ENCODE measurements at regions not wholly inside any gene's neighbourhood (a gene's known extent, or its start where the extent isn't known, plus 50 kb on each side); places are given as distances from the start of the nearest gene placed in this dataset.

GRCh38 chr1:29452463-29453230, 216.3 kb downstream of the PTPRU start:
- Mint-ChIP-seq H3K27ac (no peak overlapping the region), H3K9me3 (ENCODE audit: low read depth) (peaks cover 7% of the 10 kb centered on the region), H3K27me3 (no peaks in the 10 kb centered on the region), H3K4me1 (ENCODE audit: low read depth) (peaks cover 17% of the 10 kb centered on the region), H3K36me3 (ENCODE audit: insufficient read depth) (no peaks in the 10 kb centered on the region), H3K4me3 (ENCODE audit: low read depth) (no peak overlapping the region)
- DNase-seq (ENCODE audit: low spot score, unreplicated experiment) = no peak
- TF ChIP-seq, protein P1, sequence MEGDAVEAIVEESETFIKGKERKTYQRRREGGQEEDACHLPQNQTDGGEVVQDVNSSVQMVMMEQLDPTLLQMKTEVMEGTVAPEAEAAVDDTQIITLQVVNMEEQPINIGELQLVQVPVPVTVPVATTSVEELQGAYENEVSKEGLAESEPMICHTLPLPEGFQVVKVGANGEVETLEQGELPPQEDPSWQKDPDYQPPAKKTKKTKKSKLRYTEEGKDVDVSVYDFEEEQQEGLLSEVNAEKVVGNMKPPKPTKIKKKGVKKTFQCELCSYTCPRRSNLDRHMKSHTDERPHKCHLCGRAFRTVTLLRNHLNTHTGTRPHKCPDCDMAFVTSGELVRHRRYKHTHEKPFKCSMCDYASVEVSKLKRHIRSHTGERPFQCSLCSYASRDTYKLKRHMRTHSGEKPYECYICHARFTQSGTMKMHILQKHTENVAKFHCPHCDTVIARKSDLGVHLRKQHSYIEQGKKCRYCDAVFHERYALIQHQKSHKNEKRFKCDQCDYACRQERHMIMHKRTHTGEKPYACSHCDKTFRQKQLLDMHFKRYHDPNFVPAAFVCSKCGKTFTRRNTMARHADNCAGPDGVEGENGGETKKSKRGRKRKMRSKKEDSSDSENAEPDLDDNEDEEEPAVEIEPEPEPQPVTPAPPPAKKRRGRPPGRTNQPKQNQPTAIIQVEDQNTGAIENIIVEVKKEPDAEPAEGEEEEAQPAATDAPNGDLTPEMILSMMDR (IDR thresholded peaks at IDR 0.05; ENCODE audit: unreplicated experiment) = no peak

- no peak overlapping the region for H3K27ac Mint-ChIP-seq
- H3K36me3 Mint-ChIP-seq (ENCODE audit: insufficient read depth) = no peaks in the 10 kb centered on the region
- no peak for DNase-seq (ENCODE audit: low spot score, unreplicated experiment)
Observed at GRCh38 chr1:29451368-29451892, 215.1 kb downstream of the PTPRU start.

DNA sequence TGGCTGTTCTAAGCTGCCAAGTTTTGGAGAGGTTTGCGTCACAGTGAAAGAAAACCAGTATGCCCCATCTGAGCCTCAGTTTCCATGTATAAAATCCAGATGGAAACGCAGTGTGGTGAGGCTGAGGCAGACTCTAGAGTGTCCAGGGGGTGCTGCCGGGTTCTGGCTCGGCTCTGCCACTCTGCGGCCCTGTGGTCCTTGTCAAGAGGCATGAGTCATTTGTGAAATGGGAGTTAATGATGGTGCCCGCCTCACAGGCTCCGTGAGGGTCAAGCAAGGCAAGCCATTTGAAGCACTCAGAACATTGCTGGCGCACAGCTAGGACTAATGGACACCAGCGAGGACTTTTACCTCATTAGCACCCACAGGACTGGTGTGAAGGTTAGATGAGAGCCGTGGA, 214.3 kb downstream of the PTPRU start:
- Mint-ChIP-seq H3K27ac (no peak overlapping the region), H3K4me3 (ENCODE audit: low read depth) (no peak overlapping the region), H3K4me1 (ENCODE audit: low read depth) (peaks cover 19% of the 10 kb centered on the region), H3K9me3 (ENCODE audit: low read depth) (no peaks in the 10 kb centered on the region), H3K36me3 (ENCODE audit: insufficient read depth) (no peaks in the 10 kb centered on the region), H3K27me3 (no peaks in the 10 kb centered on the region)
- TF ChIP-seq, protein P1 (IDR thresholded peaks at IDR 0.05; ENCODE audit: unreplicated experiment) = no peak
- DNase-seq (ENCODE audit: low spot score, unreplicated experiment) = no peak

More at GRCh38 chr1:29451368-29451892, 215.1 kb downstream of the PTPRU start:
- Mint-ChIP-seq H3K4me3 (ENCODE audit: low read depth) (no peak overlapping the region), H3K9me3 (ENCODE audit: low read depth) (no peaks in the 10 kb centered on the region), H3K4me1 (ENCODE audit: low read depth) (peaks cover 19% of the 10 kb centered on the region), H3K27me3 (no peaks in the 10 kb centered on the region)
- TF ChIP-seq, protein P1 (IDR thresholded peaks at IDR 0.05; ENCODE audit: unreplicated experiment) = no peak

DNA sequence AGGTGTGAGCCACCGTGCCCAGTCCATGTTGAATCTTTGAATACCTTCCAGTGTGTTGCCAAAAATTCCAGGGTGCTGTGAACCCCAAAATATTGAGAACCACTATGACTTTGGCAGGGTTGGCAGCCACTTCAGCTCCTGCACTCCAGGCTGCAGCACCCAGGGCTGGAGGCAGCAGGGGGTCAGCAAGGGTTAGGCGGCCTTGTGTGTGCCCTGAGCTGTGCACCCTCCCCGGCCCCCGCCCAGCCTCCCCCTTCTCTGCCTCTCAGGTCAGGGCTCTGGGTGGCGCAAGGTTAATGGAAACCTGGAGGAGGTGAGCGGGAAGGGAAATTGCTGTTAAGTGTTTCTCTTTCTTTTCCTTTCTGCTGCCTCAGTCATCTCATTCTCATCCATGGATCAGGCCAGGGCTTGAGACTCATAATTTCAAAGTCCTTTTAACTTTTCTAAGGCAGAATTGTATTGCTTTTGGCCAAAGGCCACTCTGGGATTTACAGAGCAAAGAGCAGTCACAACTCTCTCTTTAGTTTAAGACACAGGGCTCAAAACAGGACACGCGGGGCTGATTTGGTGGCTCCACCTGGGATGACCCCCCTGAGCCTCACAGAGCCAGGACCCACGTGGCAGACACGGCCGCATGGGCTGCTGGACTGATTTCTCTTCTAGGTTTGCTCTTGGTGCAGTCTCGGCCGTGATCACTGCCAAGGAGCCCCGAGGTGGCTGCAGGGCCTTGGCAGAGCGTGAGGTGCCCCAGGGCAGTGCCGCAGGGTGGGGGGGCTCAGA, 212.3 kb downstream of the PTPRU start:
- peaks cover 4% of the 10 kb centered on the region for H3K27me3 Mint-ChIP-seq
- no peak overlapping the region for H3K4me3 Mint-ChIP-seq (ENCODE audit: low read depth)
- DNase-seq (ENCODE audit: low spot score, unreplicated experiment) = no peak
- H3K36me3 Mint-ChIP-seq (ENCODE audit: insufficient read depth) = no peaks in the 10 kb centered on the region
- H3K9me3 Mint-ChIP-seq (ENCODE audit: low read depth) = no peaks in the 10 kb centered on the region
- no peak overlapping the region for H3K27ac Mint-ChIP-seq
- TF ChIP-seq, protein P1 (IDR thresholded peaks at IDR 0.05; ENCODE audit: unreplicated experiment) = no peak
- peaks cover 18% of the 10 kb centered on the region for H3K4me1 Mint-ChIP-seq (ENCODE audit: low read depth)

DNA sequence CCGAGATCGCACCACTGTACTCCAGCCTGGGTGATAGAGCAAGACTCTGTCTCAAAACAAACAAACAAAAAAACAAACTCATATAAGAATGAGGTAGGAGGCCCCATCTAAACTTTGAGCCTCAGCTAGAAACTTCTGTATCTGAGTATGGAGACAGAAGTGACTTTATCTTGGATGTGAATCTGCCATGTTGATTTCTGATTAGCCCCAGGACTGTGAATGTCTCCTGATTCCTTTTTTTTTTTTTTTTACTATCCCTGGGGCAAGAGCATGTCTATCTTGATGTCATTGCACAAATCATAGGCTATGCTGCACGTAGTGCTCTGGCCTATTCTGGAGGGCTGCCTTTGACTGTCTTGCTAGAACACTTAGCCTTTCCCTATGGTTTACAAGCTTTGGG, 211.0 kb downstream of the PTPRU start:
- H3K36me3 Mint-ChIP-seq (ENCODE audit: insufficient read depth) = no peaks in the 10 kb centered on the region
- peaks cover 13% of the 10 kb centered on the region for H3K4me1 Mint-ChIP-seq (ENCODE audit: low read depth)
- TF ChIP-seq, protein P1 (IDR thresholded peaks at IDR 0.05; ENCODE audit: unreplicated experiment) = no peak
- H3K4me3 Mint-ChIP-seq (ENCODE audit: low read depth) = no peak overlapping the region
- no peaks in the 10 kb centered on the region for H3K9me3 Mint-ChIP-seq (ENCODE audit: low read depth)
- peaks cover 4% of the 10 kb centered on the region for H3K27me3 Mint-ChIP-seq
- no peak overlapping the region for H3K27ac Mint-ChIP-seq
- DNase-seq (ENCODE audit: low spot score, unreplicated experiment) = no peak

Data from progenitor cell of endocrine pancreas (in vitro differentiated cells).